Mucosa of rectum (tissue), 2 donors: ENCODE measurements at regions not wholly inside any gene's neighbourhood (a gene's known extent, or its start where the extent isn't known, plus 50 kb on each side); places are given as distances from the start of the nearest gene placed in this dataset.
"Not testable (repeated sequence)": the region's sequence is repeated elsewhere in the genome, so short reads cannot be mapped to it uniquely, and the experiment has no call there.

ENCODE experiments used
- H3K27ac ChIP-seq, 2 donors: one replicate each; pipeline ENCODE4 v1.7.0; 2013; ENCODE audit warnings: inconsistent platforms in 2 of 2, low read depth in 2 of 2, low read length in 2 of 2
- H3K27me3 ChIP-seq, 2 donors: one replicate each; pipeline ENCODE4 v1.7.0; 2013; ENCODE audit warnings: low read length in 2 of 2; ENCODE audit not compliant: control insufficient read depth in 2 of 2, insufficient read depth in 2 of 2
- H3K36me3 ChIP-seq, 2 donors: one replicate each; pipeline ENCODE4 v1.7.0; 2013; ENCODE audit warnings: low read length in 2 of 2; ENCODE audit not compliant: control insufficient read depth in 2 of 2, insufficient read depth in 2 of 2
- H3K4me1 ChIP-seq, 2 donors: one replicate each; pipeline ENCODE4 v1.7.0; 2013; ENCODE audit warnings: low read length in 2 of 2, mild to moderate bottlenecking in 1 of 2; ENCODE audit not compliant: control insufficient read depth in 2 of 2, insufficient read depth in 2 of 2
- H3K4me3 ChIP-seq, 2 donors: one replicate each; pipeline ENCODE4 v1.7.0; 2013; ENCODE audit warnings: low read length in 2 of 2
- H3K9ac ChIP-seq, 2 donors: one replicate each; pipeline ENCODE4 v1.7.0; 2013; ENCODE audit warnings: low read length in 2 of 2, low read depth in 1 of 2, mild to moderate bottlenecking in 1 of 2
- H3K9me3 ChIP-seq, 2 donors: one replicate each; pipeline ENCODE4 v1.7.0; 2013; ENCODE audit warnings: low read length in 2 of 2; ENCODE audit not compliant: control insufficient read depth in 2 of 2
- donor health status: healthy.
- donor health status: Normal muscosa, but diverticular disease.

GRCh38 chr5:27855491-27855890 is 817.1 kb upstream of the CDH9 start:
- Histone ChIP-seq H3K36me3 (no peaks in the 10 kb centered on the region), H3K9me3 (no peaks in the 10 kb centered on the region), H3K27me3 (no peaks in the 10 kb centered on the region), H3K4me1 (no peaks in the 10 kb centered on the region), H3K27ac (no peak overlapping the region), H3K4me3 (no peak overlapping the region), H3K9ac (no peak overlapping the region)

- Histone ChIP-seq H3K27ac (no peak overlapping the region), H3K4me3 (no peak overlapping the region), H3K9ac (no peak overlapping the region), H3K27me3 (no peaks in the 10 kb centered on the region), H3K36me3 (no peaks in the 10 kb centered on the region), H3K4me1 (no peaks in the 10 kb centered on the region), H3K9me3 (no peaks in the 10 kb centered on the region)
Measured at GRCh38 chr5:27854243-27854852, 816.0 kb upstream of the CDH9 start.

- no peak overlapping the region for H3K4me3 ChIP-seq
- no peaks in the 10 kb centered on the region for H3K4me1 ChIP-seq
- H3K27ac ChIP-seq: no peak overlapping the region
- H3K9ac ChIP-seq: no peak overlapping the region
- no peaks in the 10 kb centered on the region for H3K9me3 ChIP-seq
- H3K36me3 ChIP-seq: no peaks in the 10 kb centered on the region
- no peaks in the 10 kb centered on the region for H3K27me3 ChIP-seq
Measured at GRCh38 chr5:27845248-27845647, 806.9 kb upstream of the CDH9 start.

- H3K4me1 ChIP-seq, H3K27me3 ChIP-seq, H3K9ac ChIP-seq, H3K36me3 ChIP-seq, H3K4me3 ChIP-seq, H3K9me3 ChIP-seq, H3K27ac ChIP-seq: not testable (repeated sequence)
Measured at GRCh38 chr5:27836704-27837103, 798.3 kb upstream of the CDH9 start.

- Histone ChIP-seq H3K4me3 (no peak overlapping the region), H3K4me1 (no peaks in the 10 kb centered on the region), H3K9ac (no peak overlapping the region), H3K27me3 (no peaks in the 10 kb centered on the region), H3K36me3 (no peaks in the 10 kb centered on the region), H3K9me3 (peaks cover 0 to 5% of the 10 kb centered on the region in 2 donors), H3K27ac (no peak overlapping the region)
Measured at GRCh38 chr5:27832886-27833285, 794.5 kb upstream of the CDH9 start.

GRCh38 chr5:27830546-27830945 is 792.2 kb upstream of the CDH9 start:
- no peaks in the 10 kb centered on the region for H3K27me3 ChIP-seq
- H3K4me1 ChIP-seq: no peaks in the 10 kb centered on the region
- H3K4me3 ChIP-seq: no peak overlapping the region
- H3K9me3 ChIP-seq: peaks cover 0 to 5% of the 10 kb centered on the region in 2 donors
- no peak overlapping the region for H3K27ac ChIP-seq
- no peaks in the 10 kb centered on the region for H3K36me3 ChIP-seq
- H3K9ac ChIP-seq: no peak overlapping the region

GRCh38 chr5:27821681-27822080 is 783.3 kb upstream of the CDH9 start:
- no peak overlapping the region for H3K9ac ChIP-seq
- H3K4me3 ChIP-seq: no peak overlapping the region
- no peaks in the 10 kb centered on the region for H3K36me3 ChIP-seq
- H3K27ac ChIP-seq: no peak overlapping the region
- H3K9me3 ChIP-seq: no peaks in the 10 kb centered on the region
- H3K27me3 ChIP-seq: no peaks in the 10 kb centered on the region
- H3K4me1 ChIP-seq: no peaks in the 10 kb centered on the region

- no peak overlapping the region for H3K27ac ChIP-seq
- H3K4me1 ChIP-seq: no peaks in the 10 kb centered on the region
- no peak overlapping the region for H3K4me3 ChIP-seq
- no peaks in the 10 kb centered on the region for H3K27me3 ChIP-seq
- no peaks in the 10 kb centered on the region for H3K9me3 ChIP-seq
- no peaks in the 10 kb centered on the region for H3K36me3 ChIP-seq
- H3K9ac ChIP-seq: no peak overlapping the region
Measured at GRCh38 chr5:27818888-27819287, 780.5 kb upstream of the CDH9 start.

- H3K27me3 ChIP-seq: no peaks in the 10 kb centered on the region
- no peak overlapping the region for H3K9ac ChIP-seq
- no peak overlapping the region for H3K4me3 ChIP-seq
- no peak overlapping the region for H3K27ac ChIP-seq
- no peaks in the 10 kb centered on the region for H3K36me3 ChIP-seq
- H3K4me1 ChIP-seq: no peaks in the 10 kb centered on the region
- H3K9me3 ChIP-seq: no peaks in the 10 kb centered on the region
Measured at GRCh38 chr5:27814983-27815382, 776.6 kb upstream of the CDH9 start.

GRCh38 chr5:27814286-27814685 is 775.9 kb upstream of the CDH9 start:
- Histone ChIP-seq H3K9me3 (no peaks in the 10 kb centered on the region), H3K27ac (no peak overlapping the region), H3K4me3 (no peak overlapping the region), H3K9ac (no peak overlapping the region), H3K27me3 (no peaks in the 10 kb centered on the region), H3K36me3 (no peaks in the 10 kb centered on the region), H3K4me1 (no peaks in the 10 kb centered on the region)

GRCh38 chr5:27810458-27810857 is 772.1 kb upstream of the CDH9 start:
- Histone ChIP-seq H3K27ac (no peak overlapping the region), H3K36me3 (no peaks in the 10 kb centered on the region), H3K4me1 (no peaks in the 10 kb centered on the region), H3K27me3 (no peaks in the 10 kb centered on the region), H3K9ac (no peak overlapping the region), H3K9me3 (no peaks in the 10 kb centered on the region), H3K4me3 (no peak overlapping the region)
